H1 (cell line): ENCODE measurements at regions not wholly inside any gene's neighbourhood (a gene's known extent, or its start where the extent isn't known, plus 50 kb on each side); places are given as distances from the start of the nearest gene placed in this dataset.

Source experiments
- BRCA1 ChIP-seq: IDR thresholded peaks from 2 replicates; pipeline ENCODE4 v1.6.1; 2012; ENCODE audit warnings: low read depth, low read length, improper control_type of control experiment
- CHD2 ChIP-seq: IDR thresholded peaks from 2 replicates; pipeline ENCODE4 v1.6.1; 2012; ENCODE audit warnings: low read length, improper control_type of control experiment
- CHD7 ChIP-seq: fragments of 300-600 bp; sonication (generic); IDR thresholded peaks from 2 replicates; pipeline ENCODE4 v1.7.1; 2012; ENCODE audit warnings: low read length, moderate library complexity, mild to moderate bottlenecking, inconsistent platforms; ENCODE audit not compliant: insufficient replicate concordance
- CTCF ChIP-seq, 3 experiments: IDR thresholded peaks; 1 replicate in 2 of 3; 2 replicates in 1 of 3; pipeline versions ENCODE4 v1.5.1 to v1.6.1; 2011; ENCODE audit warnings: low read length in 3 of 3, mild to moderate bottlenecking in 3 of 3, inconsistent platforms in 2 of 3, low read depth in 1 of 3, moderate library complexity in 1 of 3; ENCODE audit not compliant: insufficient read depth in 1 of 3; ENCODE audit errors: control extremely low read depth in 1 of 3
- EZH2 ChIP-seq: fragments of 200-600 bp; sonication (generic); IDR thresholded peaks from 2 replicates; pipeline ENCODE4 v1.7.1; 2012; ENCODE audit warnings: low read depth, mild to moderate bottlenecking, moderate library complexity, low read length, inconsistent platforms; ENCODE audit not compliant: severe bottlenecking
- KDM1A ChIP-seq: fragments of 200-600, 300-600 bp; sonication (generic); IDR thresholded peaks from 2 replicates; pipeline ENCODE4 v1.7.1; 2016; ENCODE audit warnings: mild to moderate bottlenecking, low read length, borderline replicate concordance
- SAP30 ChIP-seq: fragments of 300-600 bp; sonication (generic); IDR thresholded peaks from 2 replicates; pipeline ENCODE4 v1.7.1; 2012; ENCODE audit warnings: low read length, moderate library complexity, mild to moderate bottlenecking, inconsistent platforms; ENCODE audit not compliant: insufficient read depth, insufficient replicate concordance
- SP4 ChIP-seq: IDR thresholded peaks from 2 replicates; pipeline ENCODE4 v1.6.1; 2012; ENCODE audit warnings: low read length, inconsistent platforms

- no peak for TF ChIP-seq CHD7
- no peak for TF ChIP-seq BRCA1
- no peak for TF ChIP-seq EZH2
- no peak for TF ChIP-seq CHD2
- no peak for TF ChIP-seq SAP30
- no peak for TF ChIP-seq SP4
- TF ChIP-seq CTCF (IDR thresholded peaks at IDR 0.05; ENCODE audit: control extremely low read depth in 1 of 3, insufficient read depth in 1 of 3, low read depth in 1 of 3, low read length in 3 of 3), result no peak
- TF ChIP-seq KDM1A, result no peak
These were observed 236.2 kb downstream of the IKZF2 start (continued) for GRCh38 chr2:212915121-212915782.
